Calu3 (cell line): ENCODE measurements at regions not wholly inside any gene's neighbourhood (a gene's known extent, or its start where the extent isn't known, plus 50 kb on each side); places are given as distances from the start of the nearest gene placed in this dataset.

Experiments used
- BruUV-seq: library from RNA; stranded (reverse); fragments of 400-500 nt; replicated peaks from 2 replicates; lab custom pipeline; 2021; lab: Mats Ljungman, UMichigan
- CTCF ChIA-PET: fragments of 300-600 bp; sonication (Branson Sonifier 250); formaldehyde crosslinking; loops from one replicate; lab custom pipeline; 2022; ENCODE audit warnings: antibody characterized with exemption; lab: Charles Lee
- DNase-seq: peaks from one replicate; pipeline ENCODE4 v3.0.0; 2022
- H3K27ac Mint-ChIP-seq: one replicate; pipeline ENCODE4 v1.8.0; 2022; ENCODE audit warnings: mixed read lengths; ENCODE audit not compliant: unreplicated experiment
- H3K27me3 Mint-ChIP-seq: one replicate; pipeline ENCODE4 v1.8.0; 2022; ENCODE audit warnings: mixed read lengths; ENCODE audit not compliant: unreplicated experiment
- H3K36me3 Mint-ChIP-seq: one replicate; pipeline ENCODE4 v1.8.0; 2022; ENCODE audit warnings: mild to moderate bottlenecking, moderate library complexity, mixed read lengths; ENCODE audit not compliant: insufficient read depth, unreplicated experiment
- H3K4me1 Mint-ChIP-seq: one replicate; pipeline ENCODE4 v1.8.0; 2022; ENCODE audit warnings: mild to moderate bottlenecking, low read depth, mixed read lengths; ENCODE audit not compliant: unreplicated experiment
- H3K4me3 Mint-ChIP-seq: one replicate; pipeline ENCODE4 v1.8.0; 2022; ENCODE audit warnings: mild to moderate bottlenecking, low read depth, moderate library complexity, mixed read lengths; ENCODE audit not compliant: unreplicated experiment
- H3K9me3 Mint-ChIP-seq: one replicate; pipeline ENCODE4 v1.8.0; 2022; ENCODE audit warnings: low read depth, mixed read lengths; ENCODE audit not compliant: unreplicated experiment
- intact Hi-C: fragments of 100-400 bp; cut with micrococcal nuclease; formaldehyde crosslinking; loops from one replicate; pipeline ENCODE4 v1.10.0; 2022; ENCODE audit not compliant: unreplicated experiment
- TF ChIP-seq, protein P1 (sequence below): fragments of 200-600 bp; IDR thresholded peaks from one replicate; pipeline ENCODE4 v1.8.0; 2022; ENCODE audit warnings: antibody characterized with exemption; ENCODE audit not compliant: unreplicated experiment

DNA sequence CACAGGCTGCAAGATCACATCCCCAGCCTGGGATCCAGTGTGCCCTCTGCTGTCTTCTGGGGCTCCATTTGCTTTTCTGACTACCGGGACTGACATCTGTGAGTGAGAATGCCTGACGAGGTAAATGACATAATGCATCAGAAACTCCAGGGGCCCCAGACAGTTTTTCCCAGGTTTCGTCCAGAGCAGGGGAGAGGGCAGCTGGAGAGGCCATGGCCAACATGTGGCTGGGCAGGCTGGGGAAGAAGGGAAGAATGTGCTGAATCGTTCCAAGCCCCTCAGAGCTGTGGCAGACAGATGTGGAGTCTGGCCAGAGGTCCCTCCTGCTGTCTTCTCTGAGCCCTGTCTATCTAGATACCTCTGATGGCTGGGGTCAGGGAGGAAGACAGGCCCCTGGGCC lies 163.9 kb downstream of the TRIM29 start:
- Mint-ChIP-seq H3K27me3 (peaks cover 66% of the 10 kb centered on the region), H3K36me3 (no peaks in the 10 kb centered on the region), H3K4me3 (no peak overlapping the region), H3K9me3 (peaks cover 3% of the 10 kb centered on the region), H3K27ac (no peak overlapping the region), H3K4me1 (no peaks in the 10 kb centered on the region)
- intact Hi-C loops = no loop called here
- TF ChIP-seq, protein P1, sequence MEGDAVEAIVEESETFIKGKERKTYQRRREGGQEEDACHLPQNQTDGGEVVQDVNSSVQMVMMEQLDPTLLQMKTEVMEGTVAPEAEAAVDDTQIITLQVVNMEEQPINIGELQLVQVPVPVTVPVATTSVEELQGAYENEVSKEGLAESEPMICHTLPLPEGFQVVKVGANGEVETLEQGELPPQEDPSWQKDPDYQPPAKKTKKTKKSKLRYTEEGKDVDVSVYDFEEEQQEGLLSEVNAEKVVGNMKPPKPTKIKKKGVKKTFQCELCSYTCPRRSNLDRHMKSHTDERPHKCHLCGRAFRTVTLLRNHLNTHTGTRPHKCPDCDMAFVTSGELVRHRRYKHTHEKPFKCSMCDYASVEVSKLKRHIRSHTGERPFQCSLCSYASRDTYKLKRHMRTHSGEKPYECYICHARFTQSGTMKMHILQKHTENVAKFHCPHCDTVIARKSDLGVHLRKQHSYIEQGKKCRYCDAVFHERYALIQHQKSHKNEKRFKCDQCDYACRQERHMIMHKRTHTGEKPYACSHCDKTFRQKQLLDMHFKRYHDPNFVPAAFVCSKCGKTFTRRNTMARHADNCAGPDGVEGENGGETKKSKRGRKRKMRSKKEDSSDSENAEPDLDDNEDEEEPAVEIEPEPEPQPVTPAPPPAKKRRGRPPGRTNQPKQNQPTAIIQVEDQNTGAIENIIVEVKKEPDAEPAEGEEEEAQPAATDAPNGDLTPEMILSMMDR = no peak
- DNase-seq = no peak
- CTCF ChIA-PET = no interaction called here
- no TSS peak for BruUV-seq

DNA sequence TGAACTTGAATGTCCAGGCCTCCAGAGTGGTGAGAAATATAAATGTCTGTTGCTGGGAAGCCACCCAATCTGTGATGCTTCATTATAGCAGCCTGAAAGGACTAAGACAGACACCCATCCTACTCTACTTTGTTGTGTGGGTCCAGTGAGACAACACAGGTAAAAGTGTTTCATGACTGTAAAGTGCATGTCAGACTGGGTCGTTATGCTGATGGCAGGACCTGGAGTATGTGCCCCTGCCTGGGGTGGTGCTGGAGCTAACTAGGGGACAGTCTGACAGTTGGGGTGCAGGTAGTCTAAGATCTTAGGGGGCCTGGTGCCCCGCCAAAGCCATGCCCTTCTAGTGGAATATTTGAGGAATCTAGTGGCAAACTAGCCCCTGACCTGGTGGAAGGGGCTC lies 165.6 kb downstream of the TRIM29 start:
- no TSS peak for BruUV-seq
- CTCF ChIA-PET = no interaction called here

DNA sequence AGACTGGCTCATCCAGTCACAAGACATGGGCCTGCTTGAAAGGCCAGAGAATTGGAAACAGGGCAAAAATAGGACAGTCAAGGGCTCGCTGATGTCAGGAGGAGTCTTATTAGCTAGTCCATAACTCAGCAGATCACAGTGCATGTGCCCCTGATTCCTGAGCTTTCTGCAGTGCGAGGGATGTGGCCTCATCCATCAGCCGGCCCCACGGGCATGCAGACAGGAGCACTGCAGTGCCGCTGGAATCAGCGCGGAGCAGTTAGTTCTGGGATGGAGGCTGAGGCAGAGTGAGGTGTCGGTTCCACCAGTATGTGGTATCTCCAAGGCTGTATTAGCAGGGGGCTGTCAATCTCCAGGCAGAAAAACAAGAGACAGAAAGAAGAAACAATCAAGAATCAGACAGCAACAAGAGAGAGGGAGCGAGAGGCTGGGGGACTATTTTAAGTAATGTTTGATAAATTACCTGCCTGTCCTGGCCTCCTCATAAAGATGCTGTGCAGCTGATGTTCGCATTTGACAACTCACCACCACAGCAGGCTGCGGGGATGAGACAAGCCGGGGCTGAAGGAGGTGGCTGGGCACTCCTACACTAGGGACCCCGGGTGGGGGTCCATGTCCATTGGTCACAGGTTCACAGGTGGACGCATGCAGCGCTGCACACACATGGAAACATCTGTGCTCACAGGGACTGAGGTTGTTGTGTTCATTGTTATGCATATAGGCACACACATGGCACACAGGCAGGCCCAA lies 167.2 kb downstream of the TRIM29 start:
- intact Hi-C loops = no loop called here
- DNase-seq = no peak
- CTCF ChIA-PET = no interaction called here
- H3K4me3 Mint-ChIP-seq = no peak overlapping the region
- peaks cover 3% of the 10 kb centered on the region for H3K9me3 Mint-ChIP-seq
- TF ChIP-seq, protein P1 = no peak
- H3K36me3 Mint-ChIP-seq = no peaks in the 10 kb centered on the region
- no peaks in the 10 kb centered on the region for H3K4me1 Mint-ChIP-seq
- H3K27ac Mint-ChIP-seq = no peak overlapping the region
- no TSS peak for BruUV-seq
- H3K27me3 Mint-ChIP-seq = peaks cover 57% of the 10 kb centered on the region

More for the DNA sequence above, 165.6 kb downstream of the TRIM29 start:
- DNase-seq = no peak
- H3K27ac Mint-ChIP-seq = no peak overlapping the region
- no peaks in the 10 kb centered on the region for H3K36me3 Mint-ChIP-seq
- H3K27me3 Mint-ChIP-seq = peaks cover 66% of the 10 kb centered on the region
- no peaks in the 10 kb centered on the region for H3K4me1 Mint-ChIP-seq
- TF ChIP-seq, protein P1 = no peak
- H3K9me3 Mint-ChIP-seq = peaks cover 3% of the 10 kb centered on the region
- no peak overlapping the region for H3K4me3 Mint-ChIP-seq
- intact Hi-C loops = no loop called here

DNA sequence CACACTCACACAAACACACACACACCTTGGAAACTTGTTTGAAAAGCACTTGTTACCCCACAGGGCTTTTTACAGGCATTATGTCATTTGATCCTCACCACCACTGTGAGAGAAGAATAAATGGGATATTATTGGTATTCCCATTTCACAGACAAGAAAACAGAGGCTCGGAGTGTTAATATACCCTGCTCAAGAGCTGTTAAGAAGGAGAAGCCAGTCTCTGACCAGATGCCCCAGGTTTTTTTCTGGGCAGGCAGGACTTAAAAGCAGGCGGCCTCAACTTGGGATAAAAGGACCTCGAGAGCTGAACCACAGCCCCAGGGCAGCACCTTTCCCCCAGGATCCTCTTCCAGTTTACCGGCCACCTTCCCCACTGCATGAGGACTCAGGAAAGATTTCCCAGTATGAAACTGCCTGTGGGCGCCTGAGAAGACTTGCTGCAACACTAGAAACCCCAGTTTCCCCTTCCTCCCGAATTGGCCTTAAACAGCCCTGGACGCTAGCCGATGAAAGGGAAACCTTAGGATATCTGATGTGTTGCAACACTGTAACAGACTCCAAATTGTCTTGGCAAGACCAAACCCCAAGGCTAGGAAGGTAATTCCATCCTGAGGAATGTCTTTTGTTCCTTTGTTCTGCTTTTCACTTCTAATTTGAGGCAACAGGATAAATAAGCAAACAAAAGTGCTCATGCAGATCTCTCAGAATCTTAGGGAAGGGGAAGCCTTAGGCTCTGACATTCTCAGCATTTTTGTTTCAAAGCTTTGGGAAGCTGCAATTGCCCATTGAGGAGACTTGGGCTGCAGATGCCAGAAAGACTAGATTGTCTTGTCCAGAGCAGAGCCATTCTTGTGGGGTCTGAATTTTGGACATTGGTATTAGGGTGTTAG lies 173.5 kb downstream of the TRIM29 start:
- no peak for DNase-seq
- no peak overlapping the region for H3K27ac Mint-ChIP-seq
- H3K4me1 Mint-ChIP-seq = no peaks in the 10 kb centered on the region
- no peaks in the 10 kb centered on the region for H3K36me3 Mint-ChIP-seq
- peaks cover 80% of the 10 kb centered on the region for H3K27me3 Mint-ChIP-seq
- CTCF ChIA-PET = no interaction called here
- TF ChIP-seq, protein P1 = no peak
- intact Hi-C loops = no loop called here
- H3K4me3 Mint-ChIP-seq = no peak overlapping the region
- no TSS peak for BruUV-seq
- H3K9me3 Mint-ChIP-seq = no peaks in the 10 kb centered on the region
